HFFc6 (cell line): ENCODE measurements at regions not wholly inside any gene's neighbourhood (a gene's known extent, or its start where the extent isn't known, plus 50 kb on each side); places are given as distances from the start of the nearest gene placed in this dataset.
"Not testable (repeated sequence)": the region's sequence is repeated elsewhere in the genome, so short reads cannot be mapped to it uniquely, and the experiment has no call there.

Experiments used
- DNase-seq: peaks from one replicate; pipeline ENCODE4 v3.0.0-alpha.2; 2018
- H3K27ac Mint-ChIP-seq: 2 replicates; pipeline ENCODE4 v1.8.0; 2020; ENCODE audit warnings: mild to moderate bottlenecking, mixed read lengths
- H3K27me3 Mint-ChIP-seq: 2 replicates; pipeline ENCODE4 v1.8.0; 2021; ENCODE audit warnings: mild to moderate bottlenecking, moderate library complexity, mixed read lengths; ENCODE audit not compliant: insufficient read depth
- H3K36me3 Mint-ChIP-seq: 2 replicates; pipeline ENCODE4 v1.8.0; 2021; ENCODE audit warnings: low read depth, mixed read lengths
- H3K4me1 Mint-ChIP-seq: 2 replicates; pipeline ENCODE4 v1.8.0; 2020; ENCODE audit warnings: low read depth, mixed read lengths
- H3K4me3 Mint-ChIP-seq: 2 replicates; pipeline ENCODE4 v1.8.0; 2020; ENCODE audit warnings: mild to moderate bottlenecking, moderate library complexity, mixed read lengths
- H3K9me3 Mint-ChIP-seq: 2 replicates; pipeline ENCODE4 v1.8.0; 2020; ENCODE audit warnings: mild to moderate bottlenecking, mixed read lengths
- CTCF ChIP-seq: fragments of 200-600 bp; sonication (generic); IDR thresholded peaks from 2 replicates; pipeline ENCODE4 v1.5.0; 2021; ENCODE audit warnings: antibody characterized with exemption, mild to moderate bottlenecking

- no peaks in the 10 kb centered on the region for H3K36me3 Mint-ChIP-seq
- no peak overlapping the region for H3K4me3 Mint-ChIP-seq
- H3K27me3 Mint-ChIP-seq, result peaks cover 11% of the 10 kb centered on the region
- no peak overlapping the region for H3K27ac Mint-ChIP-seq
- no peaks in the 10 kb centered on the region for H3K4me1 Mint-ChIP-seq
- H3K9me3 Mint-ChIP-seq, result peaks cover 5% of the 10 kb centered on the region; the same call in 1 of the 2 replicates
- no peak for TF ChIP-seq CTCF
- DNase-seq, result no peak
Observed at GRCh38 chrX:489820-490219, 103.1 kb upstream of the PPP2R3B start.

- TF ChIP-seq CTCF, result no peak
- Mint-ChIP-seq H3K9me3 (no peaks in the 10 kb centered on the region), H3K4me1 (peaks cover 13% of the 10 kb centered on the region), H3K27ac (no peak overlapping the region), H3K36me3 (no peaks in the 10 kb centered on the region), H3K4me3 (no peak overlapping the region), H3K27me3 (peaks cover 18% of the 10 kb centered on the region)
- DNase-seq, result no peak
Observed at GRCh38 chrX:497186-498014, 110.7 kb upstream of the PPP2R3B start.

GRCh38 chrX:498901-499300 lies 112.2 kb upstream of the PPP2R3B start:
- Mint-ChIP-seq H3K4me1 (peaks cover 13% of the 10 kb centered on the region), H3K27me3 (peaks cover 19% of the 10 kb centered on the region)
- H3K4me3 Mint-ChIP-seq, DNase-seq, H3K27ac Mint-ChIP-seq, H3K36me3 Mint-ChIP-seq, H3K9me3 Mint-ChIP-seq: not testable (repeated sequence)

GRCh38 chrX:499870-500364 lies 113.2 kb upstream of the PPP2R3B start:
- Mint-ChIP-seq H3K36me3 (no peaks in the 10 kb centered on the region), H3K4me1 (peaks cover 13% of the 10 kb centered on the region), H3K4me3 (peak overlapping the region; percentile 75), H3K9me3 (no peaks in the 10 kb centered on the region), H3K27ac (no peak overlapping the region), H3K27me3 (peaks cover 21% of the 10 kb centered on the region)
- TF ChIP-seq CTCF, result no peak
- no peak for DNase-seq

GRCh38 chrX:500481-501010 lies 113.8 kb upstream of the PPP2R3B start:
- DNase-seq, result no peak
- H3K4me1 Mint-ChIP-seq, result peaks cover 13% of the 10 kb centered on the region
- TF ChIP-seq CTCF, result no peak
- H3K9me3 Mint-ChIP-seq, result no peaks in the 10 kb centered on the region
- H3K36me3 Mint-ChIP-seq, result no peaks in the 10 kb centered on the region
- no peak overlapping the region for H3K4me3 Mint-ChIP-seq
- H3K27me3 Mint-ChIP-seq, result peaks cover 21% of the 10 kb centered on the region
- no peak overlapping the region for H3K27ac Mint-ChIP-seq

- H3K9me3 Mint-ChIP-seq, result peaks cover 8% of the 10 kb centered on the region; the same call in 1 of the 2 replicates
- TF ChIP-seq CTCF, result no peak
- no peak for DNase-seq
- H3K27me3 Mint-ChIP-seq, result peaks cover 9% of the 10 kb centered on the region
- no peak overlapping the region for H3K4me3 Mint-ChIP-seq
- no peak overlapping the region for H3K27ac Mint-ChIP-seq
- peaks cover 5% of the 10 kb centered on the region; the same call in 1 of the 2 replicates for H3K36me3 Mint-ChIP-seq
- H3K4me1 Mint-ChIP-seq, result no peaks in the 10 kb centered on the region
Observed at GRCh38 chrX:506341-506740, 119.6 kb upstream of the PPP2R3B start.
